ENCODE measurements at regions not wholly inside any gene's neighbourhood (a gene's known extent, or its start where the extent isn't known, plus 50 kb on each side); places are given as distances from the start of the nearest gene placed in this dataset.
A peak's percentile ranks its signal among the peaks of the same experiment; 100 is the strongest.

GRCh38 chr2:186065491-186065890 lies 326.9 kb downstream of the FSIP2 start:
- Histone ChIP-seq H3F3A (ENCODE audit: low read length, unreplicated experiment) (no peaks in the 10 kb centered on the region), H3K9me3 (ENCODE audit: low read length) (no peaks in the 10 kb centered on the region), H3K9me2 (replicated peaks; ENCODE audit: low read length) (no peaks in the 10 kb centered on the region), H3K4me3 (ENCODE audit: low read length) (no peak overlapping the region), H4K20me1 (ENCODE audit: low read length) (no peaks in the 10 kb centered on the region), H3K79me2 (ENCODE audit: low read length) (no peaks in the 10 kb centered on the region), H2AFZ (ENCODE audit: low read length) (no peak overlapping the region), H3K9ac (ENCODE audit: low read length) (no peak overlapping the region), H3K4me1 (ENCODE audit: insufficient read depth, low read length) (peaks cover 8% of the 10 kb centered on the region), H3K36me3 (ENCODE audit: low read depth, low read length) (no peaks in the 10 kb centered on the region), H3K4me2 (ENCODE audit: low read length) (no peak overlapping the region), H3K27me3 (ENCODE audit: low read length) (no peaks in the 10 kb centered on the region), H3K27ac (ENCODE audit: low read length) (no peak overlapping the region)
- BruUV-seq (replicated peaks): no TSS peak
- TF ChIP-seq EZH2phosphoT487 (IDR thresholded peaks at IDR 0.05; ENCODE audit: borderline replicate concordance, low read length) (no peak), EZH2 (IDR thresholded peaks at IDR 0.05; ENCODE audit: low read length, unreplicated experiment) (no peak), CTCF (conservative IDR thresholded peaks at IDR 0.05; ENCODE audit: low read depth, low read length) (no peak)
- intact Hi-C loops (cut with micrococcal nuclease): loop anchor here (10.0 kb wide), 1 partner anchor 189 kb away; no protein-coding TSS in a partner anchor
- POLR2A ChIA-PET (ENCODE audit: unreplicated experiment): no interaction called here
- DNase-seq (peak; percentile 14), ATAC-seq (no peak)
- CTCF ChIA-PET: no interaction called here

GRCh38 chr2:186068139-186068801 lies 329.7 kb downstream of the FSIP2 start:
- no peak overlapping the region for H2AFZ ChIP-seq (ENCODE audit: low read length)
- POLR2A ChIA-PET (ENCODE audit: unreplicated experiment): no interaction called here

More at GRCh38 chr2:186068139-186068801, 329.7 kb downstream of the FSIP2 start:
- DNase-seq (no peak), ATAC-seq (no peak)
- no peaks in the 10 kb centered on the region for H4K20me1 ChIP-seq (ENCODE audit: low read length)
- H3K4me3 ChIP-seq (ENCODE audit: low read length): no peak overlapping the region
- no peaks in the 10 kb centered on the region for H3K36me3 ChIP-seq (ENCODE audit: low read depth, low read length)
- no peak overlapping the region for H3K27ac ChIP-seq (ENCODE audit: low read length)
- H3F3A ChIP-seq (ENCODE audit: low read length, unreplicated experiment): no peaks in the 10 kb centered on the region
- no peaks in the 10 kb centered on the region for H3K9me2 ChIP-seq (replicated peaks; ENCODE audit: low read length)
- H3K9ac ChIP-seq (ENCODE audit: low read length): no peak overlapping the region
- intact Hi-C loops (cut with micrococcal nuclease): loop anchor here (10.0 kb wide), 1 partner anchor 187 kb away; no protein-coding TSS in a partner anchor
- CTCF ChIA-PET: no interaction called here
- TF ChIP-seq EZH2 (IDR thresholded peaks at IDR 0.05; ENCODE audit: low read length, unreplicated experiment) (no peak), CTCF (conservative IDR thresholded peaks at IDR 0.05; ENCODE audit: low read depth, low read length) (no peak), EZH2phosphoT487 (IDR thresholded peaks at IDR 0.05; ENCODE audit: borderline replicate concordance, low read length) (no peak)
- no peaks in the 10 kb centered on the region for H3K79me2 ChIP-seq (ENCODE audit: low read length)
- no peak overlapping the region for H3K4me2 ChIP-seq (ENCODE audit: low read length)
- no peaks in the 10 kb centered on the region for H3K4me1 ChIP-seq (ENCODE audit: insufficient read depth, low read length)
- BruUV-seq (replicated peaks): no TSS peak
- H3K9me3 ChIP-seq (ENCODE audit: low read length): no peaks in the 10 kb centered on the region
- no peaks in the 10 kb centered on the region for H3K27me3 ChIP-seq (ENCODE audit: low read length)

Data from PC-3 (cell line).